ENCODE measurements at regions not wholly inside any gene's neighbourhood (a gene's known extent, or its start where the extent isn't known, plus 50 kb on each side); places are given as distances from the start of the nearest gene placed in this dataset.

DNA sequence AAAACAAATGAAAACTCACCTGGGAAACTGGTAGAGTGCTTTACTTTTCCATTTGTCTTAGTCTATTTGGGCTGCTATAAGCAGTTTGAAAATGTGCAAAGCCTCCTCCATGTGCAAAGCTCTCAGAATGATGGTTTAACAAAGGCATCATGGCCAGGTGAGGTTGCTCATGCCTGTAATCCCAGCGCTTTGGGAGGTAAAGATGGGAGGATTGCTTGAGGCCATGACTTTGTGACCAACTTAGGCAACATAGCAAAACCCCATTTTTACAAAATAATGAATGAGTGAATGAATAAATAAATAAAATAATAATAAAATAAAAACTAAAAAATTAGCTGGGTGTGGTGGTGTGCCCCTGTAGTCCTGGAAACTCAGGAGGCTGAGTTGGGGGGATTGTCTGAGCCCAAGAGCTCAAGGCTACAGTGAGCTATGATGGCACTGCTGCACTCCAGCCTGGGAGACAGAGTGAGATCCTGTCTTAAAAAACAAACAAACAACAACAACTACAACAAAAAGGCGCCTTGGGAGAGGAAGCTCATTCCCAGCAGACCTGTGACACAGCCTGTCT is 71.8 kb downstream of the MYCN start:
- ATAC-seq = no peak
- TF ChIP-seq ARNTL (CRISPR knock-in tag; IDR thresholded peaks at IDR 0.05; ENCODE audit: borderline replicate concordance, low read depth) (no peak), BACH2 (CRISPR knock-in tag; IDR thresholded peaks at IDR 0.05; ENCODE audit: borderline replicate concordance) (no peak), ZNF70 (CRISPR knock-in tag; IDR thresholded peaks at IDR 0.05) (no peak), ZNF565 (CRISPR knock-in tag; conservative IDR thresholded peaks at IDR 0.05; ENCODE audit: low read depth) (no peak), GLIS3 (CRISPR knock-in tag; IDR thresholded peaks at IDR 0.05) (no peak), SNAI2 (CRISPR knock-in tag; IDR thresholded peaks at IDR 0.05) (no peak), ZNF8 (CRISPR knock-in tag; IDR thresholded peaks at IDR 0.05) (no peak), ZC3H10 (CRISPR knock-in tag; IDR thresholded peaks at IDR 0.05) (no peak), ISL1 (CRISPR knock-in tag; IDR thresholded peaks at IDR 0.05) (no peak), TOX (CRISPR knock-in tag; IDR thresholded peaks at IDR 0.05; ENCODE audit: borderline replicate concordance) (no peak), ZFP3 (CRISPR knock-in tag; IDR thresholded peaks at IDR 0.05) (no peak), PPARA (CRISPR knock-in tag; IDR thresholded peaks at IDR 0.05; ENCODE audit: borderline replicate concordance) (no peak), CSDC2 (CRISPR knock-in tag; IDR thresholded peaks at IDR 0.05) (no peak)
- TF ChIP-seq, protein P1, sequence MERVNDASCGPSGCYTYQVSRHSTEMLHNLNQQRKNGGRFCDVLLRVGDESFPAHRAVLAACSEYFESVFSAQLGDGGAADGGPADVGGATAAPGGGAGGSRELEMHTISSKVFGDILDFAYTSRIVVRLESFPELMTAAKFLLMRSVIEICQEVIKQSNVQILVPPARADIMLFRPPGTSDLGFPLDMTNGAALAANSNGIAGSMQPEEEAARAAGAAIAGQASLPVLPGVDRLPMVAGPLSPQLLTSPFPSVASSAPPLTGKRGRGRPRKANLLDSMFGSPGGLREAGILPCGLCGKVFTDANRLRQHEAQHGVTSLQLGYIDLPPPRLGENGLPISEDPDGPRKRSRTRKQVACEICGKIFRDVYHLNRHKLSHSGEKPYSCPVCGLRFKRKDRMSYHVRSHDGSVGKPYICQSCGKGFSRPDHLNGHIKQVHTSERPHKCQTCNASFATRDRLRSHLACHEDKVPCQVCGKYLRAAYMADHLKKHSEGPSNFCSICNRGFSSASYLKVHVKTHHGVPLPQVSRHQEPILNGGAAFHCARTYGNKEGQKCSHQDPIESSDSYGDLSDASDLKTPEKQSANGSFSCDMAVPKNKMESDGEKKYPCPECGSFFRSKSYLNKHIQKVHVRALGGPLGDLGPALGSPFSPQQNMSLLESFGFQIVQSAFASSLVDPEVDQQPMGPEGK (CRISPR knock-in tag; IDR thresholded peaks at IDR 0.05; ENCODE audit: borderline replicate concordance) = no peak
- TF ChIP-seq, protein P2, sequence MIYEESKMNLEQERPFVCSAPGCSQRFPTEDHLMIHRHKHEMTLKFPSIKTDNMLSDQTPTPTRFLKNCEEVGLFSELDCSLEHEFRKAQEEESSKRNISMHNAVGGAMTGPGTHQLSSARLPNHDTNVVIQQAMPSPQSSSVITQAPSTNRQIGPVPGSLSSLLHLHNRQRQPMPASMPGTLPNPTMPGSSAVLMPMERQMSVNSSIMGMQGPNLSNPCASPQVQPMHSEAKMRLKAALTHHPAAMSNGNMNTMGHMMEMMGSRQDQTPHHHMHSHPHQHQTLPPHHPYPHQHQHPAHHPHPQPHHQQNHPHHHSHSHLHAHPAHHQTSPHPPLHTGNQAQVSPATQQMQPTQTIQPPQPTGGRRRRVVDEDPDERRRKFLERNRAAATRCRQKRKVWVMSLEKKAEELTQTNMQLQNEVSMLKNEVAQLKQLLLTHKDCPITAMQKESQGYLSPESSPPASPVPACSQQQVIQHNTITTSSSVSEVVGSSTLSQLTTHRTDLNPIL (CRISPR knock-in tag; IDR thresholded peaks at IDR 0.05; ENCODE audit: low read depth) = no peak
- TF ChIP-seq, protein P3, sequence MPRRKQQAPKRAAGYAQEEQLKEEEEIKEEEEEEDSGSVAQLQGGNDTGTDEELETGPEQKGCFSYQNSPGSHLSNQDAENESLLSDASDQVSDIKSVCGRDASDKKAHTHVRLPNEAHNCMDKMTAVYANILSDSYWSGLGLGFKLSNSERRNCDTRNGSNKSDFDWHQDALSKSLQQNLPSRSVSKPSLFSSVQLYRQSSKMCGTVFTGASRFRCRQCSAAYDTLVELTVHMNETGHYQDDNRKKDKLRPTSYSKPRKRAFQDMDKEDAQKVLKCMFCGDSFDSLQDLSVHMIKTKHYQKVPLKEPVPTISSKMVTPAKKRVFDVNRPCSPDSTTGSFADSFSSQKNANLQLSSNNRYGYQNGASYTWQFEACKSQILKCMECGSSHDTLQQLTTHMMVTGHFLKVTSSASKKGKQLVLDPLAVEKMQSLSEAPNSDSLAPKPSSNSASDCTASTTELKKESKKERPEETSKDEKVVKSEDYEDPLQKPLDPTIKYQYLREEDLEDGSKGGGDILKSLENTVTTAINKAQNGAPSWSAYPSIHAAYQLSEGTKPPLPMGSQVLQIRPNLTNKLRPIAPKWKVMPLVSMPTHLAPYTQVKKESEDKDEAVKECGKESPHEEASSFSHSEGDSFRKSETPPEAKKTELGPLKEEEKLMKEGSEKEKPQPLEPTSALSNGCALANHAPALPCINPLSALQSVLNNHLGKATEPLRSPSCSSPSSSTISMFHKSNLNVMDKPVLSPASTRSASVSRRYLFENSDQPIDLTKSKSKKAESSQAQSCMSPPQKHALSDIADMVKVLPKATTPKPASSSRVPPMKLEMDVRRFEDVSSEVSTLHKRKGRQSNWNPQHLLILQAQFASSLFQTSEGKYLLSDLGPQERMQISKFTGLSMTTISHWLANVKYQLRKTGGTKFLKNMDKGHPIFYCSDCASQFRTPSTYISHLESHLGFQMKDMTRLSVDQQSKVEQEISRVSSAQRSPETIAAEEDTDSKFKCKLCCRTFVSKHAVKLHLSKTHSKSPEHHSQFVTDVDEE (CRISPR knock-in tag; IDR thresholded peaks at IDR 0.05) = no peak
- TF ChIP-seq, protein P4, sequence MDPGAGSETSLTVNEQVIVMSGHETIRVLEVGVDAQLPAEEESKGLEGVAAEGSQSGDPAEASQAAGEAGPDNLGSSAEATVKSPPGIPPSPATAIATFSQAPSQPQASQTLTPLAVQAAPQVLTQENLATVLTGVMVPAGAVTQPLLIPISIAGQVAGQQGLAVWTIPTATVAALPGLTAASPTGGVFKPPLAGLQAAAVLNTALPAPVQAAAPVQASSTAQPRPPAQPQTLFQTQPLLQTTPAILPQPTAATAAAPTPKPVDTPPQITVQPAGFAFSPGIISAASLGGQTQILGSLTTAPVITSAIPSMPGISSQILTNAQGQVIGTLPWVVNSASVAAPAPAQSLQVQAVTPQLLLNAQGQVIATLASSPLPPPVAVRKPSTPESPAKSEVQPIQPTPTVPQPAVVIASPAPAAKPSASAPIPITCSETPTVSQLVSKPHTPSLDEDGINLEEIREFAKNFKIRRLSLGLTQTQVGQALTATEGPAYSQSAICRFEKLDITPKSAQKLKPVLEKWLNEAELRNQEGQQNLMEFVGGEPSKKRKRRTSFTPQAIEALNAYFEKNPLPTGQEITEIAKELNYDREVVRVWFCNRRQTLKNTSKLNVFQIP (CRISPR knock-in tag; IDR thresholded peaks at IDR 0.05; ENCODE audit: borderline replicate concordance, low read depth) = no peak

DNA sequence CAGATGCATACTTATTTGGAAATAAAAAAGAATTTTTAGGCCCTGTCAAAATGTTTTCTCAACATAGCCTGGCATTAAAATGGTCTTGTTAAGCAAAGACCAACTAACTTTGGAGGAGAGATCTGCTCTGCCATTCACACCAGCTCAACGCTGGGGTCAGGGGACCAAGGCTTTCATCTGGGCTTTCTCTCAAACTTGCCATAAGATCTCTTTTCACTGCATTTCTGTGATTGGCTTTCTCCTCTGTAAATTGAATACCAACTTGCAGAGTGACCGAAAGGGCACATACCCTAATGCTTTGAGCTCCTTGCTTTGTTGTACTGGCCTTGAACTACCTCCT is 71.2 kb downstream of the MYCN start:
- no peak for ATAC-seq
- TF ChIP-seq, protein P1 (CRISPR knock-in tag; IDR thresholded peaks at IDR 0.05; ENCODE audit: borderline replicate concordance) = no peak
- TF ChIP-seq TOX (CRISPR knock-in tag; IDR thresholded peaks at IDR 0.05; ENCODE audit: borderline replicate concordance) (no peak), ZFP30 (CRISPR knock-in tag; IDR thresholded peaks at IDR 0.05) (no peak), ISL1 (CRISPR knock-in tag; IDR thresholded peaks at IDR 0.05) (no peak), ZNF565 (CRISPR knock-in tag; conservative IDR thresholded peaks at IDR 0.05; ENCODE audit: low read depth) (no peak), OSR1 (CRISPR knock-in tag; IDR thresholded peaks at IDR 0.05) (no peak), ARNTL (CRISPR knock-in tag; IDR thresholded peaks at IDR 0.05; ENCODE audit: borderline replicate concordance, low read depth) (no peak), RARB (CRISPR knock-in tag; IDR thresholded peaks at IDR 0.05) (no peak), ZFP3 (CRISPR knock-in tag; IDR thresholded peaks at IDR 0.05) (no peak), SNAI2 (CRISPR knock-in tag; IDR thresholded peaks at IDR 0.05) (no peak), GLIS3 (CRISPR knock-in tag; IDR thresholded peaks at IDR 0.05) (no peak), ZC3H10 (CRISPR knock-in tag; IDR thresholded peaks at IDR 0.05) (no peak), ZNF70 (CRISPR knock-in tag; IDR thresholded peaks at IDR 0.05) (no peak), ESRRG (CRISPR knock-in tag; IDR thresholded peaks at IDR 0.05) (no peak), BACH2 (CRISPR knock-in tag; IDR thresholded peaks at IDR 0.05; ENCODE audit: borderline replicate concordance) (no peak)
- TF ChIP-seq, protein P2 (CRISPR knock-in tag; IDR thresholded peaks at IDR 0.05; ENCODE audit: low read depth) = no peak
- TF ChIP-seq, protein P3 (CRISPR knock-in tag; IDR thresholded peaks at IDR 0.05) = no peak
- TF ChIP-seq, protein P4 (CRISPR knock-in tag; IDR thresholded peaks at IDR 0.05; ENCODE audit: borderline replicate concordance, low read depth) = no peak
